Activated naive CD8-positive, alpha-beta T cell treated with anti-CD3 and anti-CD28 coated beads, Interleukin-2, amount 50 U/mL, for 24 hours (primary cell): ENCODE measurements at regions not wholly inside any gene's neighbourhood (a gene's known extent, or its start where the extent isn't known, plus 50 kb on each side); places are given as distances from the start of the nearest gene placed in this dataset.

Source experiments
- ATAC-seq: fragments of 150-1000 bp; cut with Tn5 transposase; one replicate; pipeline ENCODE4 v1.10.0; 2021
- DNase-seq: peaks from one replicate; pipeline ENCODE4 v3.0.0; 2021
- H3K27ac Mint-ChIP-seq: one replicate; pipeline ENCODE4 v1.8.0; 2021; ENCODE audit warnings: mild to moderate bottlenecking, mixed read lengths
- H3K27me3 Mint-ChIP-seq: one replicate; pipeline ENCODE4 v1.8.0; 2021; ENCODE audit warnings: mixed read lengths
- H3K36me3 Mint-ChIP-seq: one replicate; pipeline ENCODE4 v1.8.0; 2021; ENCODE audit warnings: low read depth, mixed read lengths
- H3K4me1 Mint-ChIP-seq: one replicate; pipeline ENCODE4 v1.8.0; 2021; ENCODE audit warnings: mixed read lengths
- H3K4me3 Mint-ChIP-seq: one replicate; pipeline ENCODE4 v1.8.0; 2021; ENCODE audit warnings: mild to moderate bottlenecking, moderate library complexity, mixed read lengths
- H3K9me3 Mint-ChIP-seq: one replicate; pipeline ENCODE4 v1.8.0; 2021; ENCODE audit warnings: mixed read lengths

GRCh38 chr2:234789556-234790325, 162.1 kb upstream of the SH3BP4 start:
- H3K4me1 Mint-ChIP-seq, result no peaks in the 10 kb centered on the region
- ATAC-seq (no peak), DNase-seq (no peak)
- no peak overlapping the region for H3K27ac Mint-ChIP-seq
- no peak overlapping the region for H3K4me3 Mint-ChIP-seq
- peaks cover 3% of the 10 kb centered on the region for H3K27me3 Mint-ChIP-seq
- no peaks in the 10 kb centered on the region for H3K36me3 Mint-ChIP-seq
- no peaks in the 10 kb centered on the region for H3K9me3 Mint-ChIP-seq

GRCh38 chr2:234788841-234789240, 163.0 kb upstream of the SH3BP4 start:
- Mint-ChIP-seq H3K36me3 (no peaks in the 10 kb centered on the region), H3K27me3 (peaks cover 5% of the 10 kb centered on the region)
- ATAC-seq, result no peak

GRCh38 chr2:234788381-234788780, 163.4 kb upstream of the SH3BP4 start:
- no peak for ATAC-seq
- H3K27ac Mint-ChIP-seq, result no peak overlapping the region
- H3K9me3 Mint-ChIP-seq, result peaks cover 11% of the 10 kb centered on the region
- H3K4me1 Mint-ChIP-seq, result no peaks in the 10 kb centered on the region
- DNase-seq, result no peak
- H3K27me3 Mint-ChIP-seq, result peaks cover 5% of the 10 kb centered on the region
- no peak overlapping the region for H3K4me3 Mint-ChIP-seq
- no peaks in the 10 kb centered on the region for H3K36me3 Mint-ChIP-seq

More at GRCh38 chr2:234788841-234789240, 163.0 kb upstream of the SH3BP4 start:
- DNase-seq, result no peak
- H3K4me1 Mint-ChIP-seq, result no peaks in the 10 kb centered on the region
- H3K9me3 Mint-ChIP-seq, result peaks cover 7% of the 10 kb centered on the region
- H3K27ac Mint-ChIP-seq, result no peak overlapping the region
- no peak overlapping the region for H3K4me3 Mint-ChIP-seq

- ATAC-seq (no peak), DNase-seq (no peak)
- Mint-ChIP-seq H3K27me3 (peaks cover 5% of the 10 kb centered on the region), H3K4me3 (no peak overlapping the region), H3K4me1 (no peaks in the 10 kb centered on the region), H3K9me3 (peaks cover 23% of the 10 kb centered on the region), H3K36me3 (no peaks in the 10 kb centered on the region), H3K27ac (no peak overlapping the region)
Measured at GRCh38 chr2:234787114-234787513, 164.7 kb upstream of the SH3BP4 start.

- H3K4me3 Mint-ChIP-seq, result no peak overlapping the region
- no peaks in the 10 kb centered on the region for H3K4me1 Mint-ChIP-seq
- H3K27me3 Mint-ChIP-seq, result peaks cover 13% of the 10 kb centered on the region
- no peaks in the 10 kb centered on the region for H3K36me3 Mint-ChIP-seq
- H3K9me3 Mint-ChIP-seq, result no peaks in the 10 kb centered on the region
- H3K27ac Mint-ChIP-seq, result no peak overlapping the region
- ATAC-seq, result no peak
- DNase-seq, result no peak
Measured at GRCh38 chr2:234773764-234774409, 177.9 kb upstream of the SH3BP4 start.

- Mint-ChIP-seq H3K4me1 (no peaks in the 10 kb centered on the region), H3K27me3 (peaks cover 13% of the 10 kb centered on the region), H3K9me3 (no peaks in the 10 kb centered on the region), H3K36me3 (no peaks in the 10 kb centered on the region), H3K4me3 (no peak overlapping the region), H3K27ac (no peak overlapping the region)
- DNase-seq (no peak), ATAC-seq (no peak)
Measured at GRCh38 chr2:234773129-234773528, 178.7 kb upstream of the SH3BP4 start.

- no peak for DNase-seq
- Mint-ChIP-seq H3K9me3 (no peaks in the 10 kb centered on the region), H3K27me3 (peaks cover 13% of the 10 kb centered on the region), H3K36me3 (no peaks in the 10 kb centered on the region), H3K4me3 (no peak overlapping the region), H3K27ac (no peak overlapping the region), H3K4me1 (no peaks in the 10 kb centered on the region)
- ATAC-seq, result no peak
Measured at GRCh38 chr2:234772733-234773060, 179.1 kb upstream of the SH3BP4 start.

GRCh38 chr2:234771980-234772732, 179.7 kb upstream of the SH3BP4 start:
- Mint-ChIP-seq H3K4me3 (no peak overlapping the region), H3K36me3 (no peaks in the 10 kb centered on the region), H3K4me1 (no peaks in the 10 kb centered on the region), H3K9me3 (no peaks in the 10 kb centered on the region), H3K27me3 (peaks cover 13% of the 10 kb centered on the region), H3K27ac (no peak overlapping the region)
- no peak for DNase-seq
- no peak for ATAC-seq

- H3K27ac Mint-ChIP-seq, result no peak overlapping the region
Measured at GRCh38 chr2:234771176-234771575, 180.6 kb upstream of the SH3BP4 start.

GRCh38 chr2:234770715-234771141, 181.1 kb upstream of the SH3BP4 start:
- Mint-ChIP-seq H3K27me3 (peaks cover 14% of the 10 kb centered on the region), H3K27ac (no peak overlapping the region), H3K36me3 (no peaks in the 10 kb centered on the region), H3K4me1 (no peaks in the 10 kb centered on the region), H3K9me3 (no peaks in the 10 kb centered on the region), H3K4me3 (no peak overlapping the region)
- no peak for DNase-seq
- ATAC-seq, result no peak

More at GRCh38 chr2:234771176-234771575, 180.6 kb upstream of the SH3BP4 start:
- H3K27me3 Mint-ChIP-seq, result peaks cover 14% of the 10 kb centered on the region
- H3K4me1 Mint-ChIP-seq, result no peaks in the 10 kb centered on the region
- H3K9me3 Mint-ChIP-seq, result no peaks in the 10 kb centered on the region
- DNase-seq (no peak), ATAC-seq (no peak)
- no peaks in the 10 kb centered on the region for H3K36me3 Mint-ChIP-seq
- H3K4me3 Mint-ChIP-seq, result no peak overlapping the region

GRCh38 chr2:234770031-234770506, 181.7 kb upstream of the SH3BP4 start:
- H3K27me3 Mint-ChIP-seq, result peaks cover 10% of the 10 kb centered on the region
- H3K4me1 Mint-ChIP-seq, result no peaks in the 10 kb centered on the region
- DNase-seq, result no peak
- H3K27ac Mint-ChIP-seq, result no peak overlapping the region
- H3K9me3 Mint-ChIP-seq, result no peaks in the 10 kb centered on the region
- ATAC-seq, result no peak
- no peak overlapping the region for H3K4me3 Mint-ChIP-seq
- no peaks in the 10 kb centered on the region for H3K36me3 Mint-ChIP-seq

GRCh38 chr2:234768608-234769196, 183.1 kb upstream of the SH3BP4 start:
- Mint-ChIP-seq H3K4me1 (no peaks in the 10 kb centered on the region), H3K4me3 (no peak overlapping the region), H3K36me3 (no peaks in the 10 kb centered on the region), H3K9me3 (no peaks in the 10 kb centered on the region), H3K27me3 (peaks cover 13% of the 10 kb centered on the region), H3K27ac (no peak overlapping the region)
- DNase-seq (no peak), ATAC-seq (no peak)

GRCh38 chr2:234765279-234765678, 186.5 kb upstream of the SH3BP4 start:
- no peak overlapping the region for H3K4me3 Mint-ChIP-seq
- H3K27ac Mint-ChIP-seq, result no peak overlapping the region
- no peaks in the 10 kb centered on the region for H3K9me3 Mint-ChIP-seq
- ATAC-seq, result no peak
- H3K36me3 Mint-ChIP-seq, result no peaks in the 10 kb centered on the region
- peaks cover 6% of the 10 kb centered on the region for H3K27me3 Mint-ChIP-seq
- H3K4me1 Mint-ChIP-seq, result no peaks in the 10 kb centered on the region
- no peak for DNase-seq

- Mint-ChIP-seq H3K36me3 (no peaks in the 10 kb centered on the region), H3K27me3 (peaks cover 6% of the 10 kb centered on the region), H3K27ac (no peak overlapping the region), H3K9me3 (no peaks in the 10 kb centered on the region), H3K4me3 (no peak overlapping the region), H3K4me1 (no peaks in the 10 kb centered on the region)
- DNase-seq (no peak), ATAC-seq (no peak)
Measured at GRCh38 chr2:234764372-234764771, 187.4 kb upstream of the SH3BP4 start.
